ENCODE measurements at regions not wholly inside any gene's neighbourhood (a gene's known extent, or its start where the extent isn't known, plus 50 kb on each side); places are given as distances from the start of the nearest gene placed in this dataset.

DNA sequence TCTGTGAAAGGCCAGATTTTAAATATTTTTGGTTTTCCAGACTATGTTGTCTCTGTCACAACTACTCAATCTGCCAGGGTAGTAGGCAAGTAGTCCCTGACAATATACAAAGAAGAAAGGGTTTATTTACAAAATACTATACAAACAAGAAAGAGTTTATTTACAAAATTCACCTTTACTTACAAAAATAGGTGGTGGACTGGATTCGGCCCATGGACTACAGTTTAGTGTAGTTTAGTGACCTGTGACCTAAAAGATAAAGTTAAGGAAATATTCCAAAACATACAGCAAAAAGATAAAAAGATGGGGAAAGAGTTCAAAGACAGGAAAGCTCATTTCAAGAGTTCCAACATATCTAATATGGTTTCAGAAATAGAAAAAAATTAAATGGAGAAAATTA lies 52.9 kb upstream of the MAP10 start:
- TF ChIP-seq CTCF (IDR thresholded peaks at IDR 0.05; ENCODE audit: borderline replicate concordance, extremely low read depth, low read length, poor library complexity, severe bottlenecking) (no peak), EZH2 (IDR thresholded peaks at IDR 0.05; ENCODE audit: borderline replicate concordance, low read depth, low read length, severe bottlenecking) (no peak)
